KMS-11 (cell line): ENCODE measurements at regions not wholly inside any gene's neighbourhood (a gene's known extent, or its start where the extent isn't known, plus 50 kb on each side); places are given as distances from the start of the nearest gene placed in this dataset.

Source experiments
- H2AFZ ChIP-seq: fragments of 200-600 bp; sonication (generic); 2 replicates; pipeline ENCODE4 v1.6.1; 2016; ENCODE audit warnings: antibody characterized with exemption, mixed run types, low read depth
- H3K27ac ChIP-seq: fragments of 200-600 bp; sonication (generic); 2 replicates; pipeline ENCODE4 v1.6.1; 2016; ENCODE audit warnings: mild to moderate bottlenecking, mixed run types
- H3K27me3 ChIP-seq: fragments of 200-600 bp; sonication (generic); 2 replicates; pipeline ENCODE4 v1.6.1; 2017; ENCODE audit warnings: mild to moderate bottlenecking, low read depth, mixed run types, moderate library complexity; ENCODE audit not compliant: insufficient read depth
- H3K36me3 ChIP-seq: fragments of 200-600 bp; sonication (generic); 2 replicates; pipeline ENCODE4 v1.6.1; 2017; ENCODE audit warnings: mild to moderate bottlenecking, mixed run types; ENCODE audit not compliant: insufficient read depth
- H3K4me1 ChIP-seq: fragments of 200-600 bp; sonication (generic); 2 replicates; pipeline ENCODE4 v1.6.1; 2016; ENCODE audit warnings: mild to moderate bottlenecking, low read depth, mixed run types; ENCODE audit not compliant: poor library complexity, severe bottlenecking
- H3K4me2 ChIP-seq: fragments of 200-600 bp; sonication (generic); 2 replicates; pipeline ENCODE4 v1.7.0; 2016; ENCODE audit warnings: mild to moderate bottlenecking, mixed run types
- H3K4me3 ChIP-seq: fragments of 200-600 bp; sonication (generic); IDR thresholded peaks from 2 replicates; pipeline ENCODE4 v1.6.1; 2017; ENCODE audit warnings: low read depth, low read length, mixed read lengths; ENCODE audit not compliant: insufficient read depth
- H3K79me2 ChIP-seq: fragments of 200-600 bp; sonication (generic); 2 replicates; pipeline ENCODE4 v1.6.1; 2016; ENCODE audit warnings: low read depth, mixed run types; ENCODE audit not compliant: insufficient read depth
- H3K9ac ChIP-seq: fragments of 200-600 bp; sonication (generic); 2 replicates; pipeline ENCODE4 v1.6.1; 2016; ENCODE audit warnings: mild to moderate bottlenecking, mixed run types
- H4K20me1 ChIP-seq: fragments of 200-600 bp; sonication (generic); 2 replicates; pipeline ENCODE4 v1.6.1; 2016; ENCODE audit warnings: mild to moderate bottlenecking, mixed run types; ENCODE audit not compliant: insufficient read depth
- TF ChIP-seq, protein P1 (sequence below): fragments of 200-600 bp; sonication (generic); conservative IDR thresholded peaks from 2 replicates; pipeline ENCODE4 v1.6.1; 2017; ENCODE audit warnings: low read depth, mild to moderate bottlenecking, antibody characterized with exemption, low read length, moderate library complexity, mixed read lengths

DNA sequence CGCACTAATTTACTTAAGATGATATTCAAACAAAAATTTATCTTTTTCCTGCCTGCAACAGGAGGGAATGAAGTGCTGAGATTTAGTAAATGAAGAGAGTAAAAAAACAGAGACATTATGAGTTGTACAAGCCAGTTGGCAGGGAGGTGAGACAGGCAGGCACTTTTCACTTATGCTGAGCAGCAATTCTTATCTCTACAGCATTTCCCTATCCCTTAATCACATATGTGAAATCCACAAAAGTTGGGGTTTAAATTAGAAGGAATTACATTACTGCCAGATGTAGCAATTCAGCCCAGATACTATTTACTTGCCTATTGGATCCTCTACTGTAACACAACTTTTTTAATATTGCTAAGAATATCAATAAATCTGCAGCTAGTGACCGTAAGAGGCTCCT is 314.2 kb upstream of the LRP1B start:
- Histone ChIP-seq H3K79me2 (no peaks in the 10 kb centered on the region), H2AFZ (no peak overlapping the region), H3K4me1 (no peaks in the 10 kb centered on the region), H3K4me3 (no peak overlapping the region), H3K36me3 (no peaks in the 10 kb centered on the region), H3K27ac (no peak overlapping the region), H4K20me1 (no peaks in the 10 kb centered on the region), H3K27me3 (no peaks in the 10 kb centered on the region), H3K4me2 (no peak overlapping the region), H3K9ac (no peak overlapping the region)
- TF ChIP-seq, protein P1, sequence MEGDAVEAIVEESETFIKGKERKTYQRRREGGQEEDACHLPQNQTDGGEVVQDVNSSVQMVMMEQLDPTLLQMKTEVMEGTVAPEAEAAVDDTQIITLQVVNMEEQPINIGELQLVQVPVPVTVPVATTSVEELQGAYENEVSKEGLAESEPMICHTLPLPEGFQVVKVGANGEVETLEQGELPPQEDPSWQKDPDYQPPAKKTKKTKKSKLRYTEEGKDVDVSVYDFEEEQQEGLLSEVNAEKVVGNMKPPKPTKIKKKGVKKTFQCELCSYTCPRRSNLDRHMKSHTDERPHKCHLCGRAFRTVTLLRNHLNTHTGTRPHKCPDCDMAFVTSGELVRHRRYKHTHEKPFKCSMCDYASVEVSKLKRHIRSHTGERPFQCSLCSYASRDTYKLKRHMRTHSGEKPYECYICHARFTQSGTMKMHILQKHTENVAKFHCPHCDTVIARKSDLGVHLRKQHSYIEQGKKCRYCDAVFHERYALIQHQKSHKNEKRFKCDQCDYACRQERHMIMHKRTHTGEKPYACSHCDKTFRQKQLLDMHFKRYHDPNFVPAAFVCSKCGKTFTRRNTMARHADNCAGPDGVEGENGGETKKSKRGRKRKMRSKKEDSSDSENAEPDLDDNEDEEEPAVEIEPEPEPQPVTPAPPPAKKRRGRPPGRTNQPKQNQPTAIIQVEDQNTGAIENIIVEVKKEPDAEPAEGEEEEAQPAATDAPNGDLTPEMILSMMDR, result no peak

GRCh38 chr2:142435847-142436246 is 305.0 kb upstream of the LRP1B start:
- Histone ChIP-seq H3K4me2 (no peak overlapping the region), H3K4me1 (no peaks in the 10 kb centered on the region), H3K27me3 (no peaks in the 10 kb centered on the region), H3K27ac (no peak overlapping the region), H4K20me1 (no peaks in the 10 kb centered on the region), H2AFZ (no peak overlapping the region), H3K79me2 (no peaks in the 10 kb centered on the region), H3K9ac (no peak overlapping the region), H3K36me3 (no peaks in the 10 kb centered on the region), H3K4me3 (no peak overlapping the region)
- TF ChIP-seq, protein P1, result no peak

GRCh38 chr2:142426064-142426463 is 295.2 kb upstream of the LRP1B start:
- Histone ChIP-seq H2AFZ (no peak overlapping the region), H3K4me3 (no peak overlapping the region), H3K27ac (no peak overlapping the region), H4K20me1 (no peaks in the 10 kb centered on the region), H3K27me3 (no peaks in the 10 kb centered on the region), H3K4me1 (no peaks in the 10 kb centered on the region), H3K9ac (no peak overlapping the region), H3K4me2 (no peak overlapping the region), H3K79me2 (no peaks in the 10 kb centered on the region), H3K36me3 (no peaks in the 10 kb centered on the region)
- TF ChIP-seq, protein P1, result no peak

- Histone ChIP-seq H2AFZ (no peak overlapping the region), H4K20me1 (no peaks in the 10 kb centered on the region)
- TF ChIP-seq, protein P1, result no peak
Measured at GRCh38 chr2:142425551-142425950, 294.7 kb upstream of the LRP1B start.

GRCh38 chr2:142423603-142424002 is 292.8 kb upstream of the LRP1B start:
- Histone ChIP-seq H3K36me3 (no peaks in the 10 kb centered on the region), H3K27me3 (no peaks in the 10 kb centered on the region), H3K27ac (no peak overlapping the region), H3K4me2 (no peak overlapping the region), H4K20me1 (no peaks in the 10 kb centered on the region), H3K4me1 (no peaks in the 10 kb centered on the region), H3K9ac (no peak overlapping the region), H3K4me3 (no peak overlapping the region), H3K79me2 (no peaks in the 10 kb centered on the region), H2AFZ (no peak overlapping the region)
- TF ChIP-seq, protein P1, result no peak

More at GRCh38 chr2:142425551-142425950, 294.7 kb upstream of the LRP1B start:
- Histone ChIP-seq H3K36me3 (no peaks in the 10 kb centered on the region), H3K4me3 (no peak overlapping the region), H3K79me2 (no peaks in the 10 kb centered on the region), H3K27me3 (no peaks in the 10 kb centered on the region), H3K9ac (no peak overlapping the region), H3K4me1 (no peaks in the 10 kb centered on the region), H3K4me2 (no peak overlapping the region), H3K27ac (no peak overlapping the region)
